PFSK-1 (cell line): ENCODE measurements at regions not wholly inside any gene's neighbourhood (a gene's known extent, or its start where the extent isn't known, plus 50 kb on each side); places are given as distances from the start of the nearest gene placed in this dataset.

Experiments
- FOXP2 ChIP-seq: optimal IDR thresholded peaks from 2 replicates; pipeline ENCODE3; 2011; ENCODE audit warnings: borderline replicate concordance, control low read depth, inconsistent platforms; ENCODE audit not compliant: insufficient read depth; ENCODE audit errors: extremely low read length, extremely low read depth
- POLR2AphosphoS5 ChIP-seq: IDR thresholded peaks from 2 replicates; pipeline ENCODE4 v1.6.1; 2012; ENCODE audit warnings: low read depth, mild to moderate bottlenecking, control low read depth, low read length, moderate library complexity
- REST ChIP-seq, 2 experiments: IDR thresholded peaks; 2 replicates each; pipeline versions ENCODE4 v1.6.1 to v1.8.0; 2011 to 2012; ENCODE audit warnings: low read depth in 2 of 2, low read length in 2 of 2, control low read depth in 1 of 2, inconsistent platforms in 1 of 2, mild to moderate bottlenecking in 1 of 2, moderate library complexity in 1 of 2; ENCODE audit not compliant: insufficient read depth in 1 of 2
- SIN3A ChIP-seq: IDR thresholded peaks from 2 replicates; pipeline ENCODE4 v1.6.1; 2012; ENCODE audit warnings: mild to moderate bottlenecking, low read length, moderate library complexity, borderline replicate concordance; ENCODE audit not compliant: insufficient read depth
- TAF1 ChIP-seq: IDR thresholded peaks from 2 replicates; pipeline ENCODE4 v1.6.1; 2012; ENCODE audit warnings: low read length, control low read depth, borderline replicate concordance; ENCODE audit not compliant: insufficient read depth

- TF ChIP-seq FOXP2 (no peak), TAF1 (no peak), SIN3A (no peak)
These were observed 86.4 kb downstream of the IER5 start for GRCh38 chr1:181174861-181175260.

GRCh38 chr1:181175356-181175910 is 86.9 kb downstream of the IER5 start:
- no peak for TF ChIP-seq TAF1
- TF ChIP-seq REST (IDR thresholded peaks at IDR 0.05; ENCODE audit: insufficient read depth in 1 of 2, low read depth in 2 of 2, low read length in 2 of 2), result no peak
- no peak for TF ChIP-seq FOXP2
- no peak for TF ChIP-seq SIN3A
- TF ChIP-seq POLR2AphosphoS5, result no peak

DNA sequence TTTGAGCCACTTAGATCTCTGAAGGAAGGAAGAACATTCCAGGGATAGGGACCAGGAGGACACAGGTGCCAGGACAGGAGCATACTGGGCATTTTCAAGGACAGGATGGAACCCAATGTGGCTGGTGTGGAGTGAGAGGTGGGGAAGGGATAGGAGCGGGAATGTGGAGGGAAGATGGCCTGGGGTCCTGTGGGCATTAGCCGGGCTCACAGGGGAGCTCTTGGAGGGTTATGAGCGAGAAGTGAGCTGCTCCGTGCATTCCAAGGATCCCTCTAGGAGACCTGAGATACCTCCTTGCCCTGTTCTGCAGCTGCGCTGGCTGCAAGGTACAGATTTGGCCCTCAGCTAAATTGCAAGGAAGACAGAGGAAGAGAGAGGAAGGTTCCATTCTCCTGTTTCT is 87.5 kb downstream of the IER5 start:
- TF ChIP-seq TAF1 (no peak), FOXP2 (no peak), SIN3A (no peak), POLR2AphosphoS5 (no peak), REST (IDR thresholded peaks at IDR 0.05; ENCODE audit: insufficient read depth in 1 of 2, low read depth in 2 of 2, low read length in 2 of 2) (no peak)

GRCh38 chr1:181178241-181178879 is 89.9 kb downstream of the IER5 start:
- TF ChIP-seq REST (IDR thresholded peaks at IDR 0.05; ENCODE audit: insufficient read depth in 1 of 2, low read depth in 2 of 2, low read length in 2 of 2) (no peak), SIN3A (no peak), POLR2AphosphoS5 (no peak), FOXP2 (no peak), TAF1 (no peak)

DNA sequence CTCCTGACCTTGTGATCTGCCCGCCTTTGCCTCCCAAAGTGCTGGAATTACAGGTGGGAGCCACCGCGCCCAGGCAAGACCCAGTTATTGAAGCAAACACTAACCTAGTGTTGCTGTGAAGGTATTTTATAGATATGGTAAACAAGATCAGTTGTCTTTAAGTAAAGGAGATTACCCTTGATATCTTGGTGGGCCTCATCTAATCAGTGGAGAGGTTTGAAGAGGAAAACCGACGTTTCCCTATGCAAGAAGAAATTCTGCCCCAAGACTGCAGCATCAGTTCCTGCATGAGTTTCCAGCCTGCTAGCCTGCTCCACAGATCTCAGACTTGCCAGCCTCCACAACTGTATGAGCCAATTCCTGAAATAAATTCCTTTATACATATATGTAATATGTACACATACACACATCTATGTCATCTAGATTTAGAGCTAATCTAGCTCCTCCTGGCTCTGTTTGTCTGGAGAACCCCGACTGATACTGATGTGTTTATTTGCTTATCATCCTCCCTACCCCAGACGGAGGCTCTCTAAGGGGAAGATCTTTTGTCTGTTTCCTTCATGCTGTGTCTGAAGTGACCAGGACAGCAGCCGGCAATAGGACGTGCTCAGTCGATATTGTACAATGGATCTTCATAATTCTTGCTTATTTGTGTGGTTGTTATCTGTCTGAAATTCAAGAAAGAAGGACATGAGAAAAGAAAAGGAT is 90.9 kb downstream of the IER5 start:
- no peak for TF ChIP-seq FOXP2
- no peak for TF ChIP-seq TAF1

GRCh38 chr1:181179987-181180365 is 91.5 kb downstream of the IER5 start:
- no peak for TF ChIP-seq FOXP2
- TF ChIP-seq REST (IDR thresholded peaks at IDR 0.05; ENCODE audit: insufficient read depth in 1 of 2, low read depth in 2 of 2, low read length in 2 of 2), result no peak
- TF ChIP-seq TAF1, result no peak
- no peak for TF ChIP-seq POLR2AphosphoS5
- TF ChIP-seq SIN3A, result no peak
